Smooth muscle cell (in vitro differentiated cells): ENCODE measurements at regions not wholly inside any gene's neighbourhood (a gene's known extent, or its start where the extent isn't known, plus 50 kb on each side); places are given as distances from the start of the nearest gene placed in this dataset.

Source experiments
- DNase-seq: peaks from one replicate; lab custom pipeline; 2025; ENCODE audit not compliant: unreplicated experiment; lab: John Stamatoyannopoulos, UW
- H2AFZ ChIP-seq: fragments of 200-600 bp; sonication (generic); 2 replicates; pipeline ENCODE4 v1.6.0; 2016; ENCODE audit warnings: antibody characterized with exemption, low read depth, mild to moderate bottlenecking
- H3F3A ChIP-seq: fragments of 200-600 bp; sonication (generic); 2 replicates; pipeline ENCODE4 v1.6.0; 2017; ENCODE audit warnings: antibody characterized with exemption, low read depth
- H3K27ac ChIP-seq: fragments of 200-600 bp; sonication (generic); 2 replicates; pipeline ENCODE4 v1.5.1; 2016; ENCODE audit warnings: low read depth, mild to moderate bottlenecking
- H3K27me3 ChIP-seq: fragments of 200-600 bp; sonication (generic); 2 replicates; pipeline ENCODE4 v1.6.1; 2016; ENCODE audit warnings: low read depth, mild to moderate bottlenecking
- H3K36me3 ChIP-seq: fragments of 200-600 bp; sonication (generic); 2 replicates; pipeline ENCODE4 v1.5.1; 2016; ENCODE audit warnings: low read depth
- H3K4me1 ChIP-seq: fragments of 200-600 bp; sonication (generic); 2 replicates; pipeline ENCODE4 v1.5.1; 2016; ENCODE audit warnings: low read depth
- H3K4me2 ChIP-seq: fragments of 200-600 bp; sonication (generic); 2 replicates; pipeline ENCODE4 v1.6.0; 2016; ENCODE audit warnings: mild to moderate bottlenecking
- H3K4me3 ChIP-seq: fragments of 200-600 bp; sonication (generic); 2 replicates; pipeline ENCODE4 v1.5.1; 2016; ENCODE audit warnings: mild to moderate bottlenecking
- H3K79me2 ChIP-seq: fragments of 200-600 bp; sonication (generic); 2 replicates; pipeline ENCODE4 v1.6.0; 2016; ENCODE audit warnings: low read depth, mild to moderate bottlenecking
- H3K9ac ChIP-seq: fragments of 200-600 bp; sonication (generic); 2 replicates; pipeline ENCODE4 v1.6.0; 2016; ENCODE audit warnings: low read depth
- H3K9me3 ChIP-seq: fragments of 200-600 bp; sonication (generic); replicated peaks from 2 replicates; pipeline ENCODE4 v1.5.1; 2016; ENCODE audit warnings: low read depth
- H4K20me1 ChIP-seq: fragments of 200-600 bp; sonication (generic); 2 replicates; pipeline ENCODE4 v1.6.0; 2016; ENCODE audit warnings: low read depth
- WGBS: methylation state at CpG from one replicate; pipeline ENCODE4 v1.1.7; 2016; ENCODE audit warnings: low lambda C conversion rate; 5-methylcytosine and 5-hydroxymethylcytosine counted together
- TF ChIP-seq, protein P1 (sequence below): fragments of 200-600 bp; sonication (generic); IDR thresholded peaks from 2 replicates; pipeline ENCODE4 v1.5.1; 2017; ENCODE audit warnings: borderline replicate concordance, mild to moderate bottlenecking, antibody characterized with exemption; ENCODE audit not compliant: insufficient read depth, poor library complexity, severe bottlenecking

GRCh38 chr4:184942444-184943425 is 75.6 kb upstream of the HELT start:
- H3F3A ChIP-seq = no peaks in the 10 kb centered on the region
- H3K79me2 ChIP-seq = no peaks in the 10 kb centered on the region
- H4K20me1 ChIP-seq = no peaks in the 10 kb centered on the region
- no peaks in the 10 kb centered on the region for H3K27me3 ChIP-seq
- H3K9ac ChIP-seq = no peak overlapping the region
- no peak overlapping the region for H3K27ac ChIP-seq
- no peak overlapping the region for H3K4me2 ChIP-seq
- H3K4me3 ChIP-seq = no peak overlapping the region
- H3K9me3 ChIP-seq = no peaks in the 10 kb centered on the region
- no peak overlapping the region for H2AFZ ChIP-seq
- no peaks in the 10 kb centered on the region for H3K36me3 ChIP-seq
- TF ChIP-seq, protein P1, sequence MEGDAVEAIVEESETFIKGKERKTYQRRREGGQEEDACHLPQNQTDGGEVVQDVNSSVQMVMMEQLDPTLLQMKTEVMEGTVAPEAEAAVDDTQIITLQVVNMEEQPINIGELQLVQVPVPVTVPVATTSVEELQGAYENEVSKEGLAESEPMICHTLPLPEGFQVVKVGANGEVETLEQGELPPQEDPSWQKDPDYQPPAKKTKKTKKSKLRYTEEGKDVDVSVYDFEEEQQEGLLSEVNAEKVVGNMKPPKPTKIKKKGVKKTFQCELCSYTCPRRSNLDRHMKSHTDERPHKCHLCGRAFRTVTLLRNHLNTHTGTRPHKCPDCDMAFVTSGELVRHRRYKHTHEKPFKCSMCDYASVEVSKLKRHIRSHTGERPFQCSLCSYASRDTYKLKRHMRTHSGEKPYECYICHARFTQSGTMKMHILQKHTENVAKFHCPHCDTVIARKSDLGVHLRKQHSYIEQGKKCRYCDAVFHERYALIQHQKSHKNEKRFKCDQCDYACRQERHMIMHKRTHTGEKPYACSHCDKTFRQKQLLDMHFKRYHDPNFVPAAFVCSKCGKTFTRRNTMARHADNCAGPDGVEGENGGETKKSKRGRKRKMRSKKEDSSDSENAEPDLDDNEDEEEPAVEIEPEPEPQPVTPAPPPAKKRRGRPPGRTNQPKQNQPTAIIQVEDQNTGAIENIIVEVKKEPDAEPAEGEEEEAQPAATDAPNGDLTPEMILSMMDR = no peak
- H3K4me1 ChIP-seq = no peaks in the 10 kb centered on the region
- DNase-seq = no peak
- 88% methylated on average over 13 of the region's 13 CpGs for WGBS

GRCh38 chr4:184949020-184949419 is 69.3 kb upstream of the HELT start:
- TF ChIP-seq, protein P1 = no peak

DNA sequence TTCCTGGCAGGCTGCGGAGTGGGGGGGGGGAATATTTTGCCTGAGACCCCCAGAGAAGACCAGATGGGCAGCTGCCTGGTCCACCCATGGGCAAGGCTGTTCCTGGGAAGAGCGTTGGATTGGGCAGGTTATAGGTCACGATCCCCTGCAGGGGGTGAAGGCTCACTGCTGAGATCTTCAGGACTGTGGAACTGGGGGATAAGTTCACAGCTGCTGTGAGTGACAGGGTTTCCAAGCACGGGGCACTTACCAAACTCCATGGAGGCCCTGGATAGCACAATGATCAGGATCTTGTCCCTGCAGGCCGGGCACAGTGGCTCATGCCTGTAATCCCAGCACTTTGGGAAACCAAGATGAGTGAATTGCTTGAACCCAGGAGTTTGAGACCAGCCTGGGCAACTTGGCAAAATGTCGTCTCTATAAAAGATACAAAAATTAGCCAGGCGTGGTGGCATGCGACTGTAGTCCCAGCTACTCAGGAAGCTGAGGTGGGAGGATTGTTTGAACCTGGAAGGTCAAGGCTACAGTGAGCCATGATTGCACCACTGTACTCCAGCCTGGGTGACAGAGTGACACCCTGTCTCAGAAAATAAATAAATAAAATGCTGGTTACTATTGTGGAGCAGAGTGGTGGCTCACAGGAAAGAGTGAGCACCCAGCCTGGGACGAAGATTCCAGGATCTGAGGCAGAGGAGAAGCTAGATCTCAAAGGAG is 68.0 kb upstream of the HELT start:
- WGBS = 90% methylated on average over 9 of the region's 9 CpGs
- Histone ChIP-seq H3K27me3 (no peaks in the 10 kb centered on the region), H2AFZ (no peak overlapping the region), H3K9ac (no peak overlapping the region), H3K4me1 (no peaks in the 10 kb centered on the region), H3K36me3 (no peaks in the 10 kb centered on the region), H3K4me3 (no peak overlapping the region), H4K20me1 (no peaks in the 10 kb centered on the region), H3K79me2 (no peaks in the 10 kb centered on the region), H3K9me3 (no peaks in the 10 kb centered on the region), H3K27ac (no peak overlapping the region), H3K4me2 (no peak overlapping the region), H3F3A (no peaks in the 10 kb centered on the region)
- TF ChIP-seq, protein P1 = no peak
- DNase-seq = no peak

More at GRCh38 chr4:184949020-184949419, 69.3 kb upstream of the HELT start:
- H3K27me3 ChIP-seq = no peaks in the 10 kb centered on the region
- H3K9me3 ChIP-seq = no peaks in the 10 kb centered on the region
- H3K4me2 ChIP-seq = no peak overlapping the region
- no peak overlapping the region for H2AFZ ChIP-seq
- no peak overlapping the region for H3K9ac ChIP-seq
- 87% methylated on average over 3 of the region's 3 CpGs for WGBS
- no peaks in the 10 kb centered on the region for H4K20me1 ChIP-seq
- no peak for DNase-seq
- no peaks in the 10 kb centered on the region for H3K79me2 ChIP-seq
- H3F3A ChIP-seq = no peaks in the 10 kb centered on the region
- H3K36me3 ChIP-seq = no peaks in the 10 kb centered on the region
- no peaks in the 10 kb centered on the region for H3K4me1 ChIP-seq
- H3K27ac ChIP-seq = no peak overlapping the region
- H3K4me3 ChIP-seq = no peak overlapping the region
